Stimulated activated CD8-positive, alpha-beta memory T cell treated with anti-CD3 and anti-CD28 coated beads, Interleukin-4, amount 100 ng/mL, for 4 hours (primary cell): ENCODE measurements at regions not wholly inside any gene's neighbourhood (a gene's known extent, or its start where the extent isn't known, plus 50 kb on each side); places are given as distances from the start of the nearest gene placed in this dataset.

Source experiments
- DNase-seq, 2 donors: peaks; one replicate each; pipeline ENCODE4 v3.0.0-alpha.2; 2020; ENCODE audit warnings: low read depth in 2 of 2, low spot score in 1 of 2

- DNase-seq, result no peak
Observed at GRCh38 chr5:89934069-89934468, 475.5 kb downstream of the CETN3 start.

- no peak for DNase-seq
Observed at GRCh38 chr5:89932771-89933181, 476.8 kb downstream of the CETN3 start.

- no peak for DNase-seq
Observed at GRCh38 chr5:89930591-89931392, 478.8 kb downstream of the CETN3 start.

GRCh38 chr5:89929834-89930233, 479.7 kb downstream of the CETN3 start:
- DNase-seq, result no peak

- no peak for DNase-seq
Observed at GRCh38 chr5:89929173-89929572, 480.4 kb downstream of the CETN3 start.

GRCh38 chr5:89922161-89922560, 487.4 kb downstream of the CETN3 start:
- DNase-seq, result no peak

- DNase-seq, result no peak
Observed at GRCh38 chr5:89917112-89917511, 492.4 kb downstream of the CETN3 start.

- no peak for DNase-seq
Observed at GRCh38 chr5:89916131-89916530, 493.4 kb downstream of the CETN3 start.

- no peak for DNase-seq
Observed at GRCh38 chr5:89908876-89909275, 500.7 kb downstream of the CETN3 start.

GRCh38 chr5:89904442-89904841, 505.1 kb downstream of the CETN3 start:
- DNase-seq, result no peak

- DNase-seq, result no peak
Observed at GRCh38 chr5:89901983-89902382, 507.6 kb downstream of the CETN3 start.

- no peak for DNase-seq
Observed at GRCh38 chr5:89901346-89901745, 508.2 kb downstream of the CETN3 start.

- no peak for DNase-seq
Observed at GRCh38 chr5:89900346-89900745, 509.2 kb downstream of the CETN3 start.

- DNase-seq, result no peak
Observed at GRCh38 chr5:89899559-89899958, 510.0 kb downstream of the CETN3 start.

- no peak for DNase-seq
Observed at GRCh38 chr5:89893546-89893945, 516.0 kb downstream of the CETN3 start.

- DNase-seq, result no peak
Observed at GRCh38 chr5:89885670-89886069, 523.9 kb downstream of the CETN3 start.

- DNase-seq, result no peak
Observed at GRCh38 chr5:89883967-89884366, 525.6 kb downstream of the CETN3 start.

GRCh38 chr5:89878140-89879132, 531.1 kb downstream of the CETN3 start:
- DNase-seq, result no peak

- no peak for DNase-seq
Observed at GRCh38 chr5:89871906-89872305, 537.6 kb downstream of the CETN3 start.

GRCh38 chr5:89869346-89869745, 540.2 kb downstream of the CETN3 start:
- DNase-seq, result no peak

GRCh38 chr5:89866410-89866809, 543.1 kb downstream of the CETN3 start:
- DNase-seq, result no peak

GRCh38 chr5:89864941-89865340, 544.6 kb downstream of the CETN3 start:
- DNase-seq, result no peak
